ENCODE measurements at regions not wholly inside any gene's neighbourhood (a gene's known extent, or its start where the extent isn't known, plus 50 kb on each side); places are given as distances from the start of the nearest gene placed in this dataset.

DNA sequence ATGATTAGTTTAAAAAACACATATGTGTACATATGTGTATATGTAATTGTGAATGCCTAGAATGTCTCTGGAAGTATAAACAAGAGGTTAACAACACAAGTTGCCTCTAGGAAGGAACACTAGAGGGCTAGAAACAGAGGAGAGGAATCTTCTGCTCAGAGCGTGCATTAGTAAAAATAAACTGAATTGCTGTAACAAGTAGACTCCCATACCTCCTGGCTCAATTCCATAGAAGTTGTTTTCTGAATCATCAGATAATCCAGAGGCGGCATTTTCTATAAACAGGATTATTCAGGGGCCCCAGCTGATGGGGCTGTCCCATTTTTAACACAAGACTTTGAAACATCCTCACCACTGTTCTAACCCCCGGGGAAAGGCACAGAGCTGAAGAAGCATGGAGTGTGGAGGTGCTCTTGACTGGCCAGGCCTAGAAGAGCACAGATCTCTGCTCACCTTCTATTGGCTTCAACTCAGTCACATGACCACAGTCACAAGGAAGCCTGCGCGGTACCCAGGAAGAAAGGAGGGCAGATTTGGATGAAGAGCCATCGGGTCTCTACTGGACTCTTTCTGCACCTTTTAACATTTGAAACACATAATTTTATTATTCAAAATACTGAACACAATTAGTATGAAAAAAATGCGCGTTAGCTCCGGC lies 145.7 kb downstream of the TLE3 start:
- DNase-seq (ENCODE audit: low spot score), result no peak

- no peak for DNase-seq (ENCODE audit: low spot score)
Measured at GRCh38 chr15:69953051-69953450, 144.7 kb downstream of the TLE3 start.

- DNase-seq (ENCODE audit: low spot score), result no peak
Measured at GRCh38 chr15:69953816-69954215, 143.9 kb downstream of the TLE3 start.

GRCh38 chr15:69954666-69955065 lies 143.1 kb downstream of the TLE3 start:
- DNase-seq (ENCODE audit: low spot score), result no peak

DNA sequence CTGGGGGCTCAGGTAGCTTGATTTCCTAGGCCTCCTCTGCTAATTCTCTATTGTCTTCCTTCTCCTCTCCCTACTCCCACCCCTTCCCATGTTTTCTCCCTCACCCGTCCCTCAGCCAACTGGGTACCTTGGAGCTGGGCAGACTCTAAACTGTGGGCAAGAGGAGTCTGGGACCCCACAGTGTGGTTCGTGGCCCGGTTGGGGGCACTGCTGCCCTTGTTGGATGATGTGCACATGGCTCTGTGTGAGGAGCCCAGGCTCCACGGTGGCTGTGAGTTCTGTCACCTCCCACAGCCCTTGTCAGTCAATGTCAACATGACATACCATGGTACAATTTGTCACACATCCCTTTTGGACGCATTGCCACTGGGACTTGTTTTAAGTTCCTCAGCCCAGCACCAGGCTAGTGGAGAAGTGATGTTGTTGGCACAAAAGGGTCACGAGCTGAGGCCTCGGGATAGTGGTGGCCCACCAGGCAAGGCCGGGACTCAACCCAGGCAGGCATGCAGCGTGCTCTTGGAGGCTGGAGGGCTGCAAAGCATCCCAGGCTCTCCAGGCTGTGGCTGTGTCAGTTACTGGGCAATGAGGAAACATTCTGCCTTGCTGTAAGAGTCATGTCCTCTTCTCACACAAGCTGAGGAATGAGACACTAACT lies 142.3 kb downstream of the TLE3 start:
- DNase-seq (ENCODE audit: low spot score), result no peak

DNA sequence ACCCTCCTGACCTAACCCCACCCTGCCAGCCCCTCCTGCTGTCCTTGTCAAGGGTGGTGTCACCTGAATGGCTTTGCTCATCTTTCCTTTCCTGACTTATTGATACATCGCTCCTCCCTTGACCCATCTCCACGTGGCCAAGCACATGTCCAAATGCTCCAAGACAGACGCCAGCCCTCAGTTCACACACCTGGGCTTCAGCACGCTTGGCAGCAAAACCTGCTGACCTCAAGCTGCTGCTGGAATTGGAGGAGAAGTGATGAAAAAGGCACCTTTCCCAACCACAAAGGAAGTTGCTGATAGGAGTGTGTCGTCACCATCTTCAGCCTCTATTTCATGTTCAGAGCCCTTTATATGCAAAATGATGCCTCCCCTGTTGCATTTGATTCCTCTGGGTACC lies 141.3 kb downstream of the TLE3 start:
- no peak for DNase-seq (ENCODE audit: low spot score)

DNA sequence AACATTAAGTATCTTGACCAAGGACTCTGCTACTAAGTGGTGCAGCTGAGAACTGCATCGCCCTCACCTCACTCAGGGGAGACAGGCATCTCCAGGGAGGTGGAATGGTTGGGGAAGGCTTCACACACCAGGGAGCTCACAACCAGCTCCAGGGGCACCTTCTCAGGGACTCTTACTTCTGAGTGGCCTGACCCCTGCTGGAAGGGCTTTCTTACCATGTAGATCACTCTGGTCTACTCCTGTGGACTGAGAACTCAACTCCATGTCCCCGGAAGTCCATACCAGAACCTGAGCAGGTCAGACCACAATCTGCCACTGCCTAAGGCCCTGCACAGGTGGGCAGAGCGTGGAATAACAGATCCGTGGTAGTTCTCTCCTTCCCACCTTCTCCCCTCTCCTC lies 140.5 kb downstream of the TLE3 start:
- no peak for DNase-seq (ENCODE audit: low spot score)

- DNase-seq (ENCODE audit: low spot score), result no peak
Measured at GRCh38 chr15:69958496-69959084, 139.1 kb downstream of the TLE3 start.

GRCh38 chr15:69962561-69962960 lies 135.2 kb downstream of the TLE3 start:
- DNase-seq (ENCODE audit: low spot score), result no peak

DNA sequence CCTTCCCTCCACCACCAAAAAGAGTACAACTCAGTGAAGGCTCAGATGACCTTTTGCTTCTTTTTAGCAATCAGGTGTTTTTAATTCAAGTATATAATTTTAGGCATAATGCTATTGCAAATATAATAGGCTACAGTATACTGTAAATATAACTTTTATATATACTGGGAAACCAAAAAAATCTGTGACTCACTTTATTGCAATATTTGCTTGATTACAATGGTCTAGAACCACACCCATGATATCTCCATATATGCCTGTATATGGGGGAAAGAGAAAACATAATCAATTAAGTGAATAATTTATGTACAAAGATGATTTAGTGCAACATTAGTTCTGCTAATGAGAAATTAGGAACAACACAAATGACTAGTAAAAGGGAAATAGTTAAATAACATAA lies 134.3 kb downstream of the TLE3 start:
- DNase-seq (ENCODE audit: low spot score), result no peak

DNA sequence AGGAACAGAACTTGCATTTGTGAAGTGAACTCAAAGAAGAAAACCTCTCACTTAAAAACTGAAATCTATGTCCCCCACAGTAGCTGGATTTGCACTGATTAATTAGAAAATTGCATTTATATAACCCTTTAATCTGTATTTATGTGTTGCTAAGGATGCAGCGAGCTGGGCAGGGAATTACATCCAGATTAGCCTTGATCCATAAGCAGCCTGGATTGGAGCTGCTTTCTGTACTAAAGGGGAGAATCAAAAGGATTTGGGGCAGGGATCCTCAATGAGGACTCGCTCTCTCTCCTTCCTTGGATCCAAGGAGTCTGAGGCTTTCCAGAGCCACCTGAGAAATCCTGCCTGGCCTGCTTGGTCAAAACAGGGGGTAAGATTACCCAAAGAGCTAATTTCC lies 125.9 kb downstream of the TLE3 start:
- DNase-seq (ENCODE audit: low spot score), result no peak

DNA sequence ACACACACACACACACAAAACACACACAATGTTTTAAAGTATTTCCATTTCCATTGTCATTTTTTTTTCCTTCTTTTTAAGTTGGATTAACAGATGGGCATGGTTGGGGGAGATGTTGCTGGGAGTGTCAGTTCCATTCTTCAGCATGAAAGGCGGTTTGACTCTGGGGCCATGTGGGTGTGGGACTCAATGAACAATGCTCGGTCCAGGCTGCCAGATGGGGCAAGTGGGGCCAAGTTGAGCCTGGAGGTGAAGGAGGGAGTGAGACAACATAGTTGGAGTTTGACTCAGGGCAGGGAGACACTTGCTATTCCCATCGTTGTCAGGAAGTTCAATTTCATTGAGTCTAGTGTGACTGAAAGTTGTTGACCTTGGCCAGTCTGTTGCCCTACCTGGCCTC lies 125.3 kb downstream of the TLE3 start:
- no peak for DNase-seq (ENCODE audit: low spot score)

- DNase-seq (ENCODE audit: low spot score), result no peak
Measured at GRCh38 chr15:69973102-69973714, 124.5 kb downstream of the TLE3 start.

DNA sequence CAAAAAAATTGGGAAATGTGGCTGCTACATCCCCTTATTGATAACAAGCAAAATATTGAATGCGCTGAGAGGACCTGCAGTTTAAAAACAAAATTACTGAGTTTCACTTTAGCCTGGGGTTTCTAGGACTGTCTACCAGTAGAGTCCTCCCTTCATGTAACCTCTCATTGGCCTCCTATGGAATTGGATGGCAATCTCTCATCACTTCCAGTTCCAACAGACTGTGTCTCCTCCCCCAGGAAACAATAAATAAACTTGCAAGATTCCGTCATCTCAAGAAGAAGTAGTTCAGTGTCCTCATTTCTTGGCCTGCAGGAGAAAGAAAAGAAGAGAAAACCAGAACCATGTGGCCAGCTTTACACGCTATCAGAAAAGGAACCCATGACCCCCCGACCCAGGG lies 123.8 kb downstream of the TLE3 start:
- DNase-seq (ENCODE audit: low spot score), result no peak

- DNase-seq (ENCODE audit: low spot score), result no peak
Measured at GRCh38 chr15:69974321-69974720, 123.4 kb downstream of the TLE3 start.

- no peak for DNase-seq (ENCODE audit: low spot score)
Measured at GRCh38 chr15:69976366-69976994, 121.2 kb downstream of the TLE3 start.

GRCh38 chr15:69978603-69979002 lies 119.1 kb downstream of the TLE3 start:
- no peak for DNase-seq (ENCODE audit: low spot score)

DNA sequence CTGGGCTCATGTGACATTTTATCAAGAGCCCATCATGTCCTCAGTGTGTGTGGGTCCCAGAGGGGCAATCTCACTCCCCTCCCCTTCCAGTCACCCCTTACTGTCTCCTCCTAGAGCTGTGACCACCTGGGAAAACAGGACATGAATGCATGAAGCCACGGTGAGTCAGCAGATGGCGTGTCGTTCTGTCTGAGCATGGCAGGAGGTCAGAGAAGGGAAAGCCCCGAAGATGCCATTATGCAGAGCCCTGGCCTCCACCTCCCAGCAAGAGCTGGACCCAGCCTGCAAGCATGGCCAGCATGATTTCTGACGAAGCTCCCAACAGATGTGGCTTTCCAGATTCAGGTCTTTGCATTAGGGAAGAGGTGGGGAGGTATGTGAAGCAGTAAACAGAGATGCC lies 118.5 kb downstream of the TLE3 start:
- no peak for DNase-seq (ENCODE audit: low spot score)

DNA sequence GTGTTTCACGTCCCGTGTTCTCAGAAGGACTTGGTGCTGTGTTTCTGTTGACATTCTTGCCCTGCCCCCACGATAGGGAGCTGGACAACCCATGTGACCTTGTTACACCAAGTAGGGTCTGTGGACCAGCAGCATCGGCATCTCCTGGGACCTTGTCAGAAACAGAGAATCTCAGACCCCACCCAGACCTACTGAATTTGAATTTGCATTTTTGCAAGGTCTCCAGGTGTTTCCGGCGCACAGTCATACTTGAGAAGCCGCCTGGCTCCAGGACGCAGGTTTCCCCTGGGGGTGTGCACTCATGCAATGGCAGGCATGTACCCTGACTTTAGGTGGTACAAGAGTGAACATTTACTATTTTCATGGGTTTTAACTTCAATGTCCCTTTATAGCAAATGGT lies 117.9 kb downstream of the TLE3 start:
- no peak for DNase-seq (ENCODE audit: low spot score)

- DNase-seq (ENCODE audit: low spot score), result no peak
Measured at GRCh38 chr15:69980341-69981059, 117.2 kb downstream of the TLE3 start.

GRCh38 chr15:69982037-69982436 lies 115.7 kb downstream of the TLE3 start:
- DNase-seq (ENCODE audit: low spot score), result no peak

GRCh38 chr15:69983696-69984265 lies 113.9 kb downstream of the TLE3 start:
- no peak for DNase-seq (ENCODE audit: low spot score)

Data from putamen (tissue), 1 donor.